NCI-H460 (cell line): ENCODE measurements at regions not wholly inside any gene's neighbourhood (a gene's known extent, or its start where the extent isn't known, plus 50 kb on each side); places are given as distances from the start of the nearest gene placed in this dataset.
"Not testable (repeated sequence)": the region's sequence is repeated elsewhere in the genome, so short reads cannot be mapped to it uniquely, and the experiment has no call there.

ENCODE experiments used
- DNase-seq: peaks from one replicate; pipeline ENCODE4 v3.0.0-alpha.2; 2016; ENCODE audit warnings: low read depth; ENCODE audit errors: extremely low read depth

DNA sequence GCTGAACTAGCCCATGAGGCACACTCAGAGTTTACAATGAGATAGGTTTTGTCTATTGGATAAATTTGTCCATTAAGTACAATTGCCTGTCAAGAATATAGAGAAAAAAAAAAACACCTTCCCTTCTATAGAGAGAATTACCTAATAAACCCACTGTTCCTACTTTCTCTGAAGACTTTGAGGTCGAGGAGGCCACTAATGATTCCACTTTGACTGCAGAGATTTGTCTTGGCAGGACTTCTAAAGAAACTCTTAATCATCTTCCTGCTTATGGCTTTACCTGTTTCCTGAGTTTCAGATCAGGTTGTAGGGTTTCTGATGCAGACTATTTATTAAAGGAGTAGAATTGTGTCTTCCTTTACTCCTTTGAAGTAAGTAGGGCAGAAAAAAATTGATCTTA is 342.4 kb upstream of the KCNMB2 start:
- no peak for DNase-seq

DNA sequence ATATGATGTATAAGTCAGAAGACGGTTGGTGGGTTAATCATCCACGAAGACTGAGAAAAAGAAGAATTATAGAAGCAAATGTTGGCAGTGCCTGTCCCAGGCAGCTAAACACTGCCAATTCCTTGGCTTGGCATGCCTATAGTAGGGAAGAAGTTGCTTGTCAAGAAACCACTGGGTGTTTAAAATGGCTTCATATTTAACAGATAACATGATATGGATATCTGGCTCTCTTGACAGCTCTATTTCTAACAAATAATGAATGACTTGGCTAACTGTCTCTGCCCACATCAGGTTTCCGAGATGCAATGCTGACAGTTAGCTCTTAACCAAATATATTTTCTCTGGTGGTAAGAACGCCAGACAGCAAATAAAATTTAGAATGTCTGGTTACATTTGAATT is 341.7 kb upstream of the KCNMB2 start:
- DNase-seq: no peak

DNA sequence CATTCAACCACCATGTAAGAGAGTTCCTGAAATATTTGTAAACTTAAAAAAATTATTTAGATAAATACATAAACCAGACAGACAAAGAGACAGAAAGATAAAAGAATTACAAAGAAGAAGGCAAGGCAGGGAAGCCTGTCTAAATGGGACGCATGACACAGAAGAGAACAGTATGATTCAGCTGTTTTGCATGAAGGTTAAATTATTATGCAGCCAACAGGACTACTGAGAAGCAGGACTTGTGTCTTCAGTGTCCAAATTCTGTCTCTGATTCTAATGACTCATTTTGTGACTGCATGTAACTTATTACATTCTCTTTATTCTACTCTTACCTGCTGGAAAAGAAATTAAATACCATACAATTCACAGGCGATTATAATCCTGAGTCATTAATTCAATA is 340.4 kb upstream of the KCNMB2 start:
- no peak for DNase-seq

DNA sequence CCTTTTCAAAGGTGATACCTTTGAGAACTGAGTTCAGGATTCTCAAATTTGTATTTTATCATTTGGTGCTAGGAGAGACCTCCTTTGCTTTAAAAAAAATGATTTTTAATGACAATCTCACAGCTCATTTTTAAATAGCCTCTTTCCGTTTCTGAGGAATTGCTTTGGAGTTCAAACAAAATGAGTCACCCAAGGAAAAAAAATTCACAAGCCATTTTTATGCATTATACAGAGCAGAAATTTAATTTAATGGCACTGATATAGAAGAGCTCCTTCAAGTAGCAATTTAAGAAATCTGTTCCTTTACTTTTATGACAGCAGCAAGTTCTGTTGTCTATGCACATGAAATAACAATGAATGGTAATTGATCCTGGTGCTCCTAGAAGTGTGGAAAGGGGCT is 337.9 kb upstream of the KCNMB2 start:
- DNase-seq: no peak

DNA sequence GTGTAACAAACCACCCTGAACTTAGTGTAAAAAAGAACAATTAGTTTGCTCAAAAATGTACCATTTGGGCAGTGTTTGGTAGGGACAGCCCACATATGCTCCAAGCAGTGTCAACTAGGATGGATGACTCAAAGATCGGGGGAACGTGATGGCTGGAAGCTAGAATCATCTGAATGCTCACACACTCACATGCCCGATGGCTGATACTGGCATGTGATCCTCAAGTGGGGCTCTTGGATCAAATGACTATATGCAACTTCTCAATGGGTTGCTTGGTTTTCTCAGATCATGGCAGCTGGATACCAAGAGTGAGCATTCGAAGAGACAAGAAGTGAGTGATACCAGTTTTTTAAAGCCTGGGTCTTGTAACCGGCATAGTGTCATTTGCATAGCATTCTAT is 335.9 kb upstream of the KCNMB2 start:
- no peak for DNase-seq

DNA sequence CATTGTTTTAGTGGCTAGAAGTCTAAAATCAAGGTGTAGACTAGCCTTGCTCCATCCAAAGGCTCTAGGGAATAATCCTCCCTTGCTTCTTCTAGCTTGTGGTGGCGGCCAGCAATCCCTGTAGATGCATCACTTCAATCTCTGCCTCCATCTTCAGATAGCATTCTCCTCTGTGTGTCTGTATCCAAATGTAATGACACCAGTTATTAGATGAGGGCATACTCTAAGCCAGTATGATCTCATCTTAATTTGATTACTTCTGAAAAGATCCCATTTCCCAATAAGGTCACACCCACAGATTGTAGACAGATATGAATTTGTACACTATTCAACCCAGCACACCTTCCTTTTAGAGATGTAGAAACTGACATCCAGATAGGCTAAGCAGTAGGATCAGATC is 334.5 kb upstream of the KCNMB2 start:
- DNase-seq: no peak

DNA sequence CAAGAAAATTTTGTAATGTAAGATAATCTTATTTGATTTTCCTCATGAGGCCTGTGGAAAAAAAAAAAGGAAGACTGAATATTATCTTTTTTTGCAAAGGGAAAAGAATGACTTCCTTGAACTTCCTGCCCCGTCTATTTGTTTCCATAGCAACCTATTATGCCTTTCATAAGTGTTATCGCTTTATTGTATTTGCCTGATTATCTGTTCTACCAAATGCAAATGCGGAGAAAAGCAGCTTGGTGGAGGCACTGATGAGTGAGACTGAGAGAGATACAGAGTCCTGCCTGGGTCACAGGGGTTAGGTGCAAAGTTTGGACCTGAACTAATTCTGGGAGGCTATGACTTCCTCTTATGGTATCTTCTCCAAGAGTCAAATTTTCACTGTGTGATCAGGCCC is 334.0 kb upstream of the KCNMB2 start:
- no peak for DNase-seq

DNA sequence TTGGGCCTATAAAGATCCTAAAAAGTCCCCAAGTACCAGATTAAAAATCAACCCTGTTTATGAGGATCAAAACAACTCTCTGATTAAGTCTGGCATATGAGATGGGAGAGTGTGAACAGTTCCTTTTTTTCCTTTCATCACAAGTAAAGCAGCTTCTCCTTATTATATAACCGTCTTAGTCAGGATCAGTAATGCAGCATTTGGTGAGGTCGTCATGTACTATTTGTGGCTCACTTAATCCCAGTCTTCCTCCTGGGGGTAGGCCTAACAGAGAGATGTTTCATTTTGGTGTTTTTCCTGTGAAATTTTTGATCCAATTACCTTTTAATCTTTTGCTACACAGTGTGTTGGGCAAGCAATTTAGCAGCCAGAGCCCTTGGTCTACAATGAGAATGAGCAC is 333.1 kb upstream of the KCNMB2 start:
- no peak for DNase-seq

DNA sequence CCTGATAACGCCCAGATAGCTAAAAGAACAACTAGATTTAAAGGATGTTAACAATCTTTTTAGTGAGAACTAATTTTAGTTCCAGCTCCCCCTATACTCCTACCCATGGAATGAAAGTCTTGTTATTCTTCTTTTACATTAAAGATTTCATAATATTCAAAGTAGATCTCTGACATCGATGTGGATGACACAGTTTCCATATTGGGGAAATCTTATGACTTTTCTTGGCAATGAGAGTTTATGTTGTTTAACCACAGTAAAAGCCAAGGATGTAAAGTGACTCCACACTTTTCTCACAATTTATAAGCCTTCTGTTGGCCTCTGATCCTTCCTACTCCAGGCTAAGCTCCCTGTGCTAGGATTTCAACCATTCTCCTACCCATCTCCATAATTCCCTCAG is 332.6 kb upstream of the KCNMB2 start:
- DNase-seq: no peak

DNA sequence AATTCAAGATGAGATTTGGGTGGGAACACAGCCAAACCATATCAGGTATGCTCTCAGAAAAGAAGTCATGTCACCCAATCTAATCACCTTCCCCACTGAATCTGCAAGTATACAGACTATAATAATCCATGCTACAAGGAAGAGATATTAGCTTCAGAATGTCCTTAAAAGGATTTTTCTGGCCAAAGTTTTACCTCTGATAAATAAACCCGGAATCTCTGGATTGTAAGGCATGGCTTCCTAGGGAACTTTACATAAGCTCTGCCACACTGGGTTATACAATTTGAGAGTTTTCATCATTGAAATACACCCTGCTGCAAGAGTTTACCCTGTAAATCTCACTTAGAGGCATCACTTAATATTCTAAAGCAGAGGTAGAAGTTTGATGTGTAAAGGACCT is 330.5 kb upstream of the KCNMB2 start:
- DNase-seq: no peak

DNA sequence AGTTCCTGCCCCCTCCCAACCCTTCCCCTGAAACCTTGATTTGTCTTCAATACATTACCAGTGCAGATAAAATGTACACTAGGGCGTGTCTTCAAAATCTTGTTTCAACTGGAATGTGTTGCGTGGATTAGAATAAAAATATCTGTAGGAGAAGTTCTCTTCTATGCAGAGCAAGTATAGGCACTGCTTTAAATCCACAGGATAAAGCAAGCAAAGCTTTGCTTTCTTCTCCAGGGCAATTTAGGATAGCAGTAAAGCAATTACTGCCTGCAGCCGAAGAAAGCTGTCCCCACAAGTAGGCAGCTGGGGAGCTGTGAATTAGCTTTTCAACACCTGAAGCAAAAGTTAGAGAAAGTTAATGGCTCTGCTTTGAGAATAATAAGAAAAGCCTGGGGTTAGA is 329.7 kb upstream of the KCNMB2 start:
- DNase-seq: no peak

DNA sequence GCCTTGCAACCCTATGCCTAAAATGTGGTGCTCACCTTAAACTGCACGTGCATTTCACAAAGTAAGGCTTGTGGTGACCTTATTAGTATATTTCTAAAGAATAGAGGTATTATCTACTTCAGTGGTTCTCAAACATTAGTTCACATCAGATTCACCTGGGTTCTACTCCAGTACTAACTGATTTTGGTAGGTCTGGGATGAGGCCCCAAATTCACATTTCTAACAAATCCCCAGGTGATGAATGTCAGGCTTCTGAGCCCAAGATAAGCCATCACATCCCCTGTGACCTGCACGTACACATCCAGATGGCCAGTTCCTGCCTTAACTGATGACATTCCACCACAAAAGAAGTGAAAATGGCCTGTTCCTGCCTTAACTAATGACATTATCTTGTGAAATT is 329.1 kb upstream of the KCNMB2 start:
- not testable (repeated sequence) for DNase-seq

DNA sequence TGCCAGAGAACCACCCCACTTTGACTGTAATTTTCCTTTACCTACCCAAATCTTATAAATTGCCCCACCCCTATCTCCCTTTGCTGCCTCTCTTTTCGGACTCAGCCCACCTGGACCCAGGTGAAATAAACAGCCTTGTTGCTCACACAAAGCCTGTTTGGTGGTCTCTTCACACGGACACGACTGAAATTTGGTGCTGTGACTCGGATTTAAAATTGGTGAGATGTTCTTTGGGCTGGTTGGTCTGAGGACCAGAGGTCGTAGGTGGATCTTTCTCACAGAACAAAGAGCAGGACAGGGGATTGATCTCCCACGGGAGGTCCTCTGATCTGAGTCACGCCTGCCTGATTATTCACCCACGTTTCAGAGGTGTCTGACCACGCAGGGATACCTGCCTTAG is 328.6 kb upstream of the KCNMB2 start:
- not testable (repeated sequence) for DNase-seq

DNA sequence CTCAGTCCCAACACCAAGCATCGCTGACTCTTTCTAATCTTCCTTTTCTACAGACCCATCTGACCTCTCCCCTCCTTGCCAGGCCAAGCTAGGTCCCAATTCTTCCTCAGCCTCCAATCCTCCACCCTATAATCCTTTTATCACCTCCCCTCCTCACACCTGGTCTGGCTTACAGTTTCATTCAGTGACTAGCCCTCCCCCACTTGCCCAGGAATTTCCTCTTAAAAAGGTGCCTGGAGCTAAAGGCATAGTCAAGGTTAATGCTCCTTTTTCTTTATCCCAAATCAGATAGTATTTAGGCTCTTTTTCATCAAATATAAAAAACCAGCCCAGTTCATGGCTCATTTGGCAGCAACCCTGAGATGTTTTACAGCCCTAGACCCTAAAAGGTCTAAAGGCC is 327.1 kb upstream of the KCNMB2 start:
- not testable (repeated sequence) for DNase-seq

DNA sequence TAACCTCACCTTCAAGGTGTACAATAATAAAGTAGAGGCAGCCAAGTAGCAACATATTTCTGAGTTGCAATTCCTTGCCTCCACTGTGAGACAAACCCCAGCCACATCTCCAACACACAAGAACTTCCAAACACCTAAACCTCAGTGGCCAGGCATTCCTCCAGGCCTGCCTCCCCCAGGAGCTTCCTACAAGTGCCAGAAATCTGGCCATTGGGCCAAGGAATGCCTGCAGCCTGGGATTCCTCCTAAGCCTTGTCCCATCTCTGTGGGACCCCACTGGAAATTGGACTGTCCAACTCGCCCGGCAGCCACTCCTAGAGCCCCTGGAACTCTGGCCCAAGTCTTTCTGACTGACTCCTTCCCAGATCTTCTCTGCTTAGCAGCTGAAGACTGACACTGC is 326.6 kb upstream of the KCNMB2 start:
- not testable (repeated sequence) for DNase-seq

DNA sequence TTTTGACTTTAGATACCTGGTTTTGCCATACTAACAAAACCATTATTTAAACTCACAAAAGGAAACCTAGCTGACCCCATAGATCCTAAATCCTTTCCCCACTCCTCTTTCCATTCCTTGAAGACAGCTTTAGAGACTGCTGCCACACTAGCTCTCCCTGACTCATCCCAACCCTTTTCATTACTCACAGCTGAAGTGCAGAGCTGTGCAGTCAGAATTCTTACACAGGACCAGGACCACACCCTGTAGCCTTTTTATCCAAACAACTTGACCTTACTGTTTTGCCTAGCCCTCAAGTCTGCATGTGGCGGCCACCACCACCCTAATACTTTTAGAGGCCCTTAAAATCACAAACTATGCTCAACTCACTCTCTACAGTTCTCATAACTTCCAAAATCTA is 325.1 kb upstream of the KCNMB2 start:
- DNase-seq: not testable (repeated sequence)

DNA sequence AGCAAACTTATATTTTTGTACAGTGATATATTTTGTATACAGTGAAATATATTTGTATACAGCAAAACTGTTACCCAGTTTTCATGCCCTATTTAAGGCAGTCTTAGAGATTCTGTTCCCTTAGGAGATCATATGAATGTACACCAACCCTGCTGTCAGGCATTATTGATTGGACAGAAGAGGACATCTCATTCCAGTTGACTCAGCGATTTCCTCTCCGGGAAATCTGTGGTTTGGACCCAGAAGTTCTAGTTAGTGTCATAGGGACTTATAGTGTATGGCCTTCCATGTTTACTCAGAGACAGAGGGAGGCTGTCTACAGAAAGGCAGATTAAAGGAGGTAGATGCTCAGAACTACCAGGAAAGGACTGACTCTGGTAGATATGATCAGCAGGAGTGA is 318.8 kb upstream of the KCNMB2 start:
- no peak for DNase-seq

DNA sequence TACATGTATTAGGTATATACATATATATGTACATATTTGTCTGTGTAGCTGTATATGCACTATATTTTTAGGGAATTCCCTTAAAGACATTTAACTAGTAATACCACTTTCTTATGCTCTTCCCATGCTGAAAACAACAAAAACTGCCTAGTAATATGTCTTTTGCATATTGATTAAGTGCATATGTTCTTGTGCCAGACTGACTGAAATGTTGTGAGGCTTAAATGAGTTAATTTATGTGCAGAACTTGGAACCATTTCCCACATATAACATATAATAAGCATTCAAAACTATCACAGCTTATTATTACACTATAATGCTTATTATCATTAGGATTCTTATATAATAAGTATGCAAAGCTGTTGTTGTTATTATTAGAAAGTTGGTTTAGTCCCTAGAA is 318.0 kb upstream of the KCNMB2 start:
- DNase-seq: no peak

DNA sequence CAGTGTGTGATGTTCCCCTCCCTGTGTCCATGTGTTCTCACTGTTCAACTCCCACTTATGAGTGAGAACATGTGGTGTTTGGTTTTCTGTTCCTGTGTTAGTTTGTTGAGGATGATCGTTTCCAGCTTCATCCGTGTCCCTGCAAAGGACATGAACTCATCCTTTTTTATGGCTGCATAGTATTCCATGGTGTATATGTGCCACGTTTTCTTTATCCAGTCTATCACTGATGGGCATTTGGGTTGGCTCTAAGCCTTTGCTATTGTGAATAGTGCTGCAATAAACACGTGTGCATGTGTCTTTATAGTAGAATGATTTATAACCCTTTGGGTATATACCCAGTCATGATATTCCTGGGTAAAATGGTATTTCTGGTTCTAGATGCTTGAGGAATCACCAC is 316.6 kb upstream of the KCNMB2 start:
- not testable (repeated sequence) for DNase-seq

DNA sequence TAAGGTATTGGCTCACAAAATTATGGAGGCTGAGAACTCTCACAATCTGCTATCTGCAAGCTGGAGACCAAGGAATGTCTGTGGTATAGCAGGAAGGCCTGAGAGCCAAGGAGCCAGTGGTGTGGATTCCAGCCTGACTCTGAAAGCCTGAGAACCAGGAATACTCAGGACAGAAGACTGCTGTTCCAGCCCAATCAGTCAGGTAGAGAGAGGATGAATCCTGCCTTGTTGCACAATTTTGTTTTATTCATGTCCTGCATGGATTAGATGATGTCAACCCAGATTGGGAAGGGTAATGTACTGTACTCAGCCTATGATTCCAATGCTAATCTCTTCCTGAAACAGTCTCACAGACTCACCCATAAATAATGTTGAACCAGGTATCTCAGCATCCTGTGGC is 312.4 kb upstream of the KCNMB2 start:
- DNase-seq: no peak

DNA sequence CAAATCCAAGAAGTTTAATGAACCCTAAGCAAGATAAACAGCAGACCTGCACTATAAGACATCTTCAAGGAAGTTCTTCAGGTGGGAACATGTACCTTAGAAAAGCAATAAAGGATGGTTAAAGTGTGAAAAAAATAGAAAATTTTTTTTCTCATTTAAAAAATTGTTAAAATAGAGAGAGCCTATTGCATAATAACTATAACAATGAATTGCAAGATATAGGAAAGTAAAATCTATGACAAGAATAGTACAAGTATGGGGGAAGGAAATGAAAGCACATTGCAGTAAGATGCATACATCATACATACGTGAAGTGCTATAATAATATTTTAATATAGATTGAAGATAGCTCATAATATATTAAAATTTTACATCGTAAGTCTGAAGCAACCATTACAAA is 310.1 kb upstream of the KCNMB2 start:
- no peak for DNase-seq

DNA sequence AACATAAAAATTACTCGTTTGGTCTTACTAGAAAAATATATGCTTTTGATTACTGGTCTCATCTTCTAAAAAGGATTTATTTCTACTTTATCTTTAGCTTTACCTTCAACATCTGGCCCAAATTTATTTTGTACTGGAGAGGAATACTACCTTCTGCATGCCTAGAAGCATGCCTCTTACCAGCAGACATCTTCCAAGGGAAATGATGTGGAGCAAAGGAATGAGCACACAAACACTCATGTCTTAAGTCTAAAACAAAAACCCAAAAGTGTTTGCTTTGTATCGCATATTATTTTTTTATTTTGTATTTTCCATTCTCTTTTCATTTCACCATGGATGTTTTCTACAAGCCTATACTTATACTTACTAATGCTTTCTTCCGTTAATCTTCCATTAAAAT is 304.6 kb upstream of the KCNMB2 start:
- no peak for DNase-seq

DNA sequence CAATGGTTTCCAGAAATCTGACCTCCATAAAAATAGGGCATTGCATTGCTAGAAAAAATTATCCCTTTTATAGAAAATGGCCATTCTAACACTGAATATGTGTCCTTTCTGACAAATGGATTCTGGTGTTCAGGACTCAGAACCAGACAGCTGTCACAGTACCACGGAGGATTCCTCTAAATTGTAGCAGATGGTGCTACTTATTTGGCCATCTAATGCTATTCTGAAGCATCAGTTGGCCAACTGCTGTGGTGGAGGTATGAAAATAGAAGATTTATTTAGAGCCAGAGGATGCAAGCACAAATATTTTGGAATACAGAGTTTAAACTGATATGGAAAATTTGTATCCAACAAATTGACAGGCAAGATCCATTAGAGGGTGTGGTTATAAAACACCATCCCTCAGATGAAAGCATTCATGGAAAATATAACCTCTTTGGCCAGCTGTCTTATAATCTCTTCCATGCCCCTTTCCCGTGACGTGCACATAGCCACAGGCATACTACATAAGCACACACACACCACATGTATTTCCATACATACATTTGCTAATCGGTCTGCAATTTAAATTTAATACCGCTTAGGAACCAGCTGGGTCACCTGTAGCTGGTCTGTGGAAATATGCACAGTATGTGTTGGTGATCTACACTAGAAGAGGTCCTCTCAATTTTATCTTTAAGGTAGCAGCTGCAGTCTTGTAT is 302.7 kb upstream of the KCNMB2 start:
- no peak for DNase-seq
